Stimulated activated CD4-positive, alpha-beta T cell treated with anti-CD3 and anti-CD28 coated beads, Interleukin-2, amount 100 ng/mL, for 24 hours (primary cell): ENCODE measurements at regions not wholly inside any gene's neighbourhood (a gene's known extent, or its start where the extent isn't known, plus 50 kb on each side); places are given as distances from the start of the nearest gene placed in this dataset.

ENCODE experiments used
- DNase-seq, 2 donors: peaks; one replicate each; pipeline ENCODE4 v3.0.0-alpha.2; 2020

- DNase-seq = no peak
Observed at GRCh38 chr15:69852916-69853315, 244.8 kb downstream of the TLE3 start.

DNA sequence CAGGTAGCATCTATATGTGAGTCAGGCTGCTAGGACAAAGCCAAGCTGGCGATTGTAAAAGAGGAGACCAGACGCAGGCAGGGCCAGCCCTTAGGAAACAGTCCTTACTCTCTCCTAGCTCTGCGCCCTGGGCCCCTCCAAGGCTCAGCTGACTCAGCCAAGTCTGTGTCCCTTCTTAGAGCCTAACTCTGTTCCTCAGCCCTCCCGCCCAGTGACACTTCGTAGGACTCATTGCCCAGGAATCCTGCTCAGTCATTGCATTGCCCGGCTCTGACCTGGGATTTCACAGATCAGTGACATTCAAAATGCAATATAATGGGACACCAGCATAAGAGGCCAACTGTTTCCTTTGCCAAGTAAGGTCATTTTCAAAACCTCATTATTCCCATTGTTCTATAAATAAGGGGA is 244.2 kb downstream of the TLE3 start:
- no peak for DNase-seq

DNA sequence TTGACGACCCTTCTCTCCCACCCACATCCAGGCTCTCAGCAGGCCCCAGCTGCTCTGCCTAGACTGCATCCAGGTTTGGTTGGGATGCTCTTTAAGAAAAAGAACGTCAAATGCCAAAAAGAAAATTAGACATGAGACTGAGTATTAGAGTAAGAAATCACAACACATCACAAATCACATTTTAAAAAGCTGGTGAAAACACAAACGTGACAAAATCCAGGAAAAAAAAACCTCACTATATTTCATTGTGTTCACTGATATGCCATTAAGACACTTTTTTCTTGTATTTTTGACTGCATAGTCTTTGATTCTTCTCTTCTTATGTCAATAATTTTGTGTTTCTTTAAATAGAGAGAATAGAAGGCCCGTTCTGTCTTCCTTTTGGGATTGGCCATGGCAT is 243.7 kb downstream of the TLE3 start:
- no peak for DNase-seq

- no peak for DNase-seq
Observed at GRCh38 chr15:69854521-69855181, 243.1 kb downstream of the TLE3 start.

- no peak for DNase-seq
Observed at GRCh38 chr15:69855258-69856000, 242.3 kb downstream of the TLE3 start.

DNA sequence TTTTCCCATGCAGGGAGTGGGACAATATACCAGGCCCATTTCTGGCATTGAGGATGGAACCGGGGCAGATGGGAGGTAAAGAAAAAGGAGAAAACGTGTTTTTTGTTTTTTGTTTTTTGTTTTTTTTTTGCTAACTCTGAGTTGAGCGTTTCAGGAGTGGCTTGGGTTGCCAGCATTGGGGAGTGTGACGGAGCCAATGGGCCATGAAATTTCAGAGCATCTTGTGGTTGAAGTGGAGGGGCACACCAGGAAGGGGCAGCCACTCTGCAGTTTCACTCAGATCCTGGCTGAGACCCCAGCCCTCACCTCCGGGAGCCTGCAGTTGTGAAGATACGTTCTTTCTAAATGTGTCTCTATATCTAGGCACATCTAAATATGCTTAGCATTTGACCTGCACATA is 240.5 kb downstream of the TLE3 start:
- DNase-seq = no peak

DNA sequence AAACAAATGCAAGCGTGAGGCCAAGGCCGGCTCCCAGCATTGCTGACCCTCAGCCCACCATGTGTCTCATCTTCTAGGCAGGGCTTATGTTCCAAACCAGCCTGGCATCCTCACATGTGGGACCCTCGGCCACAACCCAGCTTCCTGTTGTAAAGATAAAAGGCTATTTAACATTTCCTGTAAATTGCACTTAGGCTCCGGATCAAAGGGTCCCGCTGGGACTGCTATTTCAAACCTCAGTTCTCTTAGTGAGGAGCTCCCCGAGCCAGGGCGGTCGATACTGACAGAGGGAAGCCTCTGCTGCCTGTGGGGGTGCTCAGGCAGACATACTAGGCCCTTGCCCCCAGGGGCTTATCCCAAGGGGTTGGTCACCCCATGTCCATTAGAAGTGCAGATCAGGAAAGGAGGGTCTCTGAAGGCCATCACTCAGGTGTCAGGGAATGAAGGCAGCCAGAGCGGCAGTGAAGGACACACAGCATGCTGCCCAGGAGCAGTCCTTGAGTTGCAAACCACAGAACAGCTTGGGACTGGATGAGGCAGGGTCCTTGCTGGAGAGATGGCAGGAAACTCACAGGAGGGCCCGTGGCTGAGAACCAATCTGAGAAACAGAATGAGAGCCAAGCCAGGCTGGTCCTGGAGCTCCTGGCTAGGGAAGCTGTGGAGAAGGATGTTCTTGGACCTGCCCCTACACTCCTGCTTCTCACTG is 239.9 kb downstream of the TLE3 start:
- no peak for DNase-seq

GRCh38 chr15:69858456-69858855 is 239.3 kb downstream of the TLE3 start:
- DNase-seq = no peak

DNA sequence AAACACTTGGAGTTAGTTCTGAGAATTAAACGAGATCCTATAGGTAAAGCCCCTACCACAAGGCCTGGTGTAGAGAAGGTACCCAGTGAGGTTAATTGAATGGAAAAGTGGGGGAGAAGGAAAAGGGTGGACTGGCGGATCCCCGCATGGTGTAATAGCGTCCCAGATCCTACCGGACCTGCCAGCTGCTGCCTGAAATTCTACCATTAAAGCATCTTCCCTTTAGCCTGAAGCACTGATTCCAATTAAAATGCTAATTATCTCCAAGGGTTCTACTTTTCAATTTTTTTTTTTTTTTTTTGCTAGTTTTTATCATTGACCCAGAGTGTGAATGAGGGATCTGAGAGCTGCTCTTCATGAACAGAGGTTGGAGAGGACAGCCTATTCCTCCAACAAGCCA is 237.9 kb downstream of the TLE3 start:
- no peak for DNase-seq

- DNase-seq = no peak
Observed at GRCh38 chr15:69860321-69860720, 237.4 kb downstream of the TLE3 start.

DNA sequence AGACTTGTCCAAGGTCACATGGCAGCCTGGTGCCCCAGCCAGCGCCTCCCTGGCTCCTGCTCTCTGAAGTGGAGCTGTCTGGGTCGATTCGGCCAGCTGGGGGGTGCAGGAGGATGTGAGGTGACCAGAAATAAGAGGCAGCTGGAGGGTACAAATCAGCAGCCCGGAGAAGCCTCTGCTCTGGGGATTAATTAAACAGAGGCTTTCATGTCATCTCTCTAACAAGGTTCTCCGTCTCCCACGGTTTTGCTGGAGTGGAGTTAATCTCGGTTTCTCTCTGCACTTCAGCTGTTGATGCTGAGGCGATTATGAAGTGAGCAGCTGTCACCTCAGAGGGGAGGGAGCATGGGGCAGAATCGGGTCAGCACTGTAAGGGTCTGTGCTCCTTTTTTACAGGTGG is 236.8 kb downstream of the TLE3 start:
- no peak for DNase-seq

- DNase-seq = no peak
Observed at GRCh38 chr15:69861331-69862171, 236.2 kb downstream of the TLE3 start.

DNA sequence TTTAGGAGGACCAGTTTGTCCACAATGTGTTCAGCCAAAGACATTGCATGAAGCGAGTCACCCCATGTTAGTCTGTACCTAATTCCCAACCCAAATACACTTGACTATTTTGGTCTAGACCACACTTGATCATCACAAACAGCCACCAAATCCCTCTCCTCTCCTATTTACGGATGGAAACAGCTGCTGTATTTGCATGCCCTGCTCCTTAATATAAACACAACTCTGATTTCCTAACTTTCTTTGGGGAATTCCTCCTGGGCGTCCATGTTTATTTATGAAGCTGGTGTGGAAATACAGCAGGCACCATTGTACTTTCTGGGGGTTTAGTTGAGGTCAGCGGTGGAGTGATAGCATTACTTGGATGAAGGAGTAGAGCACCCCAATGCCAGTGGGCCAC is 235.2 kb downstream of the TLE3 start:
- DNase-seq = no peak

GRCh38 chr15:69863446-69863845 is 234.3 kb downstream of the TLE3 start:
- DNase-seq = no peak

DNA sequence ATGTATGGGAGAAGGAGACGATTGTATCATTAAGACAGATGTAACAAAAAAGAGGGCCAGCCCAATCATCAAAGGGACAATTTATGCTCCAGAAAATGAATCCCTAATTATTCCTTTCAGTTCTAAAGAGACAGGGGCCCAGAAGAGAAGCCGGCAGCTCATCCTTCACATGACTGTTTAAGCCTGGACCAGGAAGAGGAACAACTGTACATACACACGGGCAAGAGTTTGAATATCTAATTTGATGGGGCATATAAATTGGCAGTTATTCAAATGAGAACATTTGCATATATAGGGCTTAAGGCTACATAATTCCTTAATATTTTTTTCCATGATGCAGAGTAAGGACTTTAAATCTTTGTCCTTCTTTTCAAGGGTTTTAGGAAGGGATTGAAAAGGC is 232.3 kb downstream of the TLE3 start:
- DNase-seq = no peak

DNA sequence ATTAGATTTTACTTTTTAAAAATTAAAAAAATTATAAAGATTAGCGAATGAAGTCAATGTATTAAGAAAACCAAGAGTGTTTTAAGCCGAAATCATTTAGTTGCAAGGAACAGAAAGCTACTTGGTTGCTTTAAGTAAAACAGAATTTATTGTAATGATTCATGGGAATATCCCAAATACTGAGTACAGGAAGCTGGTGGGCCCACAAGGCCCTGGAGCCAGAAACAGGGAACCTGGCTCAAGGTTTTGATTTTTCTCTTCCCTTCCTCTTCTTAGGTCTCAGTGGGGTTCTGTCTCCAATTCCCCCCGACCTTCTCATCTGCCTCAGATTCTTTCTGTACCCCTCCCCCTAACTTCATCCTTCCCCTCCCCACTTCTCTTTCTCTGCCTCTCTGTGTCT is 229.0 kb downstream of the TLE3 start:
- no peak for DNase-seq

DNA sequence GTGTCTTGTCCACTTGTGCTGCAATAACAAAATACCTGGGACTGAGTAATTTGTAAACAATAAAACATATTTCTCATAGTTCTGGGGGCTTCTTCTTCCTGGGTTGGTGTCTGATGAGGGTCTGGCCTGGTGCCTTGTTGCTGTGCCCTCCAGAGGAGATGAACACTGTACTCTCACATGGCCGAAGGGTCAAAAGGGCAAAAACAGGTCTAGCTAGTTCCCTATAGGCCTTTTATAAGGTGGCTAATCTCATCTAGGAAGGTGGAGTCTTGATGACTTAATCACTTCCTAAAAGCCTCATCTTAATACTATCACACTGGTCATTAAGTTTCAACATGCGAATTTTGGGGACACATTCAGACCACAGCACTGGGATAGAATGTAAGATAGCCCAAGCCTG is 228.4 kb downstream of the TLE3 start:
- no peak for DNase-seq

DNA sequence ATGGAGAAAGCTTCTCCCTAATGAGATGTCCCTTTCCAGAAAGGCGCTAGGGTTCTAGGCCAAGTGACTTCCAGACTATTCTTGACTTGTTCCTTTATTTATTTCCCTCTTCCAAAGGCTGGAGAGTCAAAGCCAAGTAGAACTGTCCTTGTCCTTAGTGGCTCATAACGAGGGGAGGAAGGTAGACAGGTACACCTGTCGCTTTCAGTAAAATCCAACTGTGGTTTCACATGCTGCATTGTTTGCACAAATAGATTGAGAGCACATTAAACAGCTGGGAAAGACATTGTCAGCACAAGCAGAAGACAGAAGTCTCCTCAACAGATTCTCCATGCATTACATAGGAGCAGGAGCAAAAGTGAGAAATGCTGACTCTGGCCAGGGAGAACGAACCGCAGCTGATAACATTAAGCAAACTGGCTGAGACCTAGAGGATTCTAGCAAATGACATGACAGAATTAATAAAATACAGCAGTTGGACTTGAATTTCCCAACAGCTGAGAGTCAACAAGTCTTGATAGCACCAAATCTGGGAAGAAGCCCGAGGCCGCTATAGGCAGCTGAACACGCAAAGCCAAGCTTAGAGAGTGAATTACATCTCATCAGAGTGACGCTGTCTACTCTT is 227.7 kb downstream of the TLE3 start:
- DNase-seq = no peak

DNA sequence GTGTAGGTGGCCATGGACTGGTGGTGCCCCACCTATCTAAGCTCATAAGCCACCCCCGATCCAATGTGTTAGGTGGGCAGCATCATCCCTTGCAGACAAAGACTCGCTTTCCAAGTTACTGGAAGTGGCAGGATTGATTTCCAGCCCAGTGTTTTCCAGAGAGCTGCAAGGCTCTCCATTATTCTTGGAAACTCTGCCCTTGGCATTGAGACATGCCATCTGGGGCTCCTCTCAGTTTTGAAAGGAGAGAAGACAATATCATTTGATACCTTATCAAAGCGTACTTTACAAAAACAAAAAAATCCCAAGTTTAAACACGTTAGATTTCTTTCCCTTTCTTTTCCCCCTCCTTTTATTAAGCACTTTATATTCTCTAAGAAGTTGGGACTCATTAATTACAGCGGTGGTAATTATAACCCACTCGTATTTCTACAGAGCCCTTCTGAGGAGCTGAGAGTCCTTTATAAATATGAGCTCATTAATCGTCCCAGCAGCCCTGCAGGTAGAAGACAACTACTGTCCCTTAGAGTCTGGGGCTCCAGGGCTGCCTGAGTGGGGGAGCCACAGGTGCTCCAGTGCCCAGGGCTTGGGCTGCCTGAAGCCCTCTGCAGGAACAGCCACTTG is 226.1 kb downstream of the TLE3 start:
- no peak for DNase-seq

DNA sequence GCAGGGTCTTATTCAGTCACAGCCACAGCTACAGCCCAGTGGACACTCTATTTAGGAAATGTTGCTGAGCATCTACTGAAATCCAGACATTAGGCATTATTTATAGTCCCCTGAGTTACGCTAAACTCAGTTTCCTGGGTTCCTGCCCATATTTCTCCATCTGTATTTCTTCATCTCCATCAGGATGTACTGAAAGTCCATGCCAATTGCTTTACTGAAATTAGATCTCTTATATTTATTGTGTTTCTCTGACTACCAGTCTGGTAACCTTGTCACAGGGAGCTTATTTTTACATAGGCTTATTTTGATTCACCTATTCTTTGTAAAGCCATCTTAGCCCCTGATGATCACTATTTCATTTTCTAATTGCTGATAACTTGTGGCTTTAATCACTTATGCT is 223.9 kb downstream of the TLE3 start:
- no peak for DNase-seq

- no peak for DNase-seq
Observed at GRCh38 chr15:69874321-69874720, 223.4 kb downstream of the TLE3 start.
